ENCODE measurements at regions not wholly inside any gene's neighbourhood (a gene's known extent, or its start where the extent isn't known, plus 50 kb on each side); places are given as distances from the start of the nearest gene placed in this dataset.

DNA sequence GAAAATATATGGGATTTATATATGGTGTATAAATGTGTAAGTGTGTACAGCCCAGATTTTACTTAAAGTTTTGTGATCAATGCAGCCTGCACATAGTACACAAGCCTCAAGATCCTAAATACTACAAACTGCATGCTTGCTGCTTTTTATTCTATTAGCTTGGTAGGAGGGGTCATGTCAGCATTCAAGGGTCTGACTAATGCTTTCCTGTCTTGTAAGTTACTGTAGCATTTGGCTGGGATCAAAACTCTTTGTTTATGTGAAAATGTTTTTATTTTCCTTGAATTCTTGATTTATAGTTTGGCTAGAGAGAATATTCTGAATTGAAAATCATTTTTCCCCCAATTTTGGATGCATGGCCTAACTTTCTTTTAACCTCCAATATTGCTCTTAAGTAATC lies 370.9 kb downstream of the NSUN3 start:
- TF ChIP-seq, protein P1, sequence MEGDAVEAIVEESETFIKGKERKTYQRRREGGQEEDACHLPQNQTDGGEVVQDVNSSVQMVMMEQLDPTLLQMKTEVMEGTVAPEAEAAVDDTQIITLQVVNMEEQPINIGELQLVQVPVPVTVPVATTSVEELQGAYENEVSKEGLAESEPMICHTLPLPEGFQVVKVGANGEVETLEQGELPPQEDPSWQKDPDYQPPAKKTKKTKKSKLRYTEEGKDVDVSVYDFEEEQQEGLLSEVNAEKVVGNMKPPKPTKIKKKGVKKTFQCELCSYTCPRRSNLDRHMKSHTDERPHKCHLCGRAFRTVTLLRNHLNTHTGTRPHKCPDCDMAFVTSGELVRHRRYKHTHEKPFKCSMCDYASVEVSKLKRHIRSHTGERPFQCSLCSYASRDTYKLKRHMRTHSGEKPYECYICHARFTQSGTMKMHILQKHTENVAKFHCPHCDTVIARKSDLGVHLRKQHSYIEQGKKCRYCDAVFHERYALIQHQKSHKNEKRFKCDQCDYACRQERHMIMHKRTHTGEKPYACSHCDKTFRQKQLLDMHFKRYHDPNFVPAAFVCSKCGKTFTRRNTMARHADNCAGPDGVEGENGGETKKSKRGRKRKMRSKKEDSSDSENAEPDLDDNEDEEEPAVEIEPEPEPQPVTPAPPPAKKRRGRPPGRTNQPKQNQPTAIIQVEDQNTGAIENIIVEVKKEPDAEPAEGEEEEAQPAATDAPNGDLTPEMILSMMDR (IDR thresholded peaks at IDR 0.05), result no peak
- TF ChIP-seq POLR2AphosphoS5 (IDR thresholded peaks at IDR 0.05), result no peak
